ENCODE measurements at regions not wholly inside any gene's neighbourhood (a gene's known extent, or its start where the extent isn't known, plus 50 kb on each side); places are given as distances from the start of the nearest gene placed in this dataset.

- Histone ChIP-seq H3K27ac (no peak overlapping the region), H3K27me3 (no peaks in the 10 kb centered on the region), H3K4me1 (no peaks in the 10 kb centered on the region), H3K36me3 (no peaks in the 10 kb centered on the region), H3K4me3 (no peak overlapping the region), H3K9me3 (peaks cover 0 to 20% of the 10 kb centered on the region in 2 donors)
- no peak for TF ChIP-seq CTCF (IDR thresholded peaks at IDR 0.05)
- intact Hi-C loops (cut with DNase I): no loop called here
- DNase-seq (peak in 1 of 4 donors; percentile 51), ATAC-seq (no peak)
These were observed 842.4 kb upstream of the TMPRSS15 start for GRCh38 chr21:19246018-19246417.

GRCh38 chr21:19256934-19257660, 853.5 kb upstream of the TMPRSS15 start:
- Histone ChIP-seq H3K9me3 (peaks cover 0 to 3% of the 10 kb centered on the region in 2 donors), H3K36me3 (no peaks in the 10 kb centered on the region), H3K4me1 (no peaks in the 10 kb centered on the region), H3K27me3 (no peaks in the 10 kb centered on the region), H3K27ac (no peak overlapping the region), H3K4me3 (no peak overlapping the region)
- intact Hi-C loops (cut with DNase I): no loop called here
- no peak for TF ChIP-seq CTCF (IDR thresholded peaks at IDR 0.05)
- ATAC-seq: no peak
- DNase-seq: no peak

- DNase-seq (no peak), ATAC-seq (no peak)
- Histone ChIP-seq H3K27me3 (no peaks in the 10 kb centered on the region), H3K27ac (no peak overlapping the region), H3K4me1 (no peaks in the 10 kb centered on the region), H3K36me3 (no peaks in the 10 kb centered on the region), H3K9me3 (peaks cover 0 to 5% of the 10 kb centered on the region in 2 donors), H3K4me3 (no peak overlapping the region)
- TF ChIP-seq CTCF (IDR thresholded peaks at IDR 0.05): no peak
- intact Hi-C loops (cut with DNase I): no loop called here
These were observed 858.3 kb upstream of the TMPRSS15 start for GRCh38 chr21:19261731-19262376.

- no peak for ATAC-seq
- Histone ChIP-seq H3K4me1 (no peaks in the 10 kb centered on the region), H3K27me3 (no peaks in the 10 kb centered on the region), H3K36me3 (no peaks in the 10 kb centered on the region), H3K4me3 (no peak overlapping the region), H3K9me3 (peaks cover 0 to 2% of the 10 kb centered on the region in 2 donors), H3K27ac (no peak overlapping the region)
- DNase-seq: no peak
- no peak for TF ChIP-seq CTCF (IDR thresholded peaks at IDR 0.05)
- intact Hi-C loops (cut with DNase I): no loop called here
These were observed 863.1 kb upstream of the TMPRSS15 start for GRCh38 chr21:19266636-19267035.

- DNase-seq: no peak
- no peak overlapping the region for H3K27ac ChIP-seq
- no peaks in the 10 kb centered on the region for H3K4me1 ChIP-seq
- H3K36me3 ChIP-seq: no peaks in the 10 kb centered on the region
- ATAC-seq: no peak
- TF ChIP-seq CTCF (IDR thresholded peaks at IDR 0.05): no peak
- H3K27me3 ChIP-seq: no peaks in the 10 kb centered on the region
- intact Hi-C loops (cut with DNase I): no loop called here
- peaks cover 0 to 3% of the 10 kb centered on the region in 2 donors for H3K9me3 ChIP-seq
- H3K4me3 ChIP-seq: no peak overlapping the region
These were observed 865.1 kb upstream of the TMPRSS15 start for GRCh38 chr21:19268686-19269085.

Data from left lung (tissue), 4 donors.